AG04450 (cell line): ENCODE measurements at regions not wholly inside any gene's neighbourhood (a gene's known extent, or its start where the extent isn't known, plus 50 kb on each side); places are given as distances from the start of the nearest gene placed in this dataset.
"Not testable (repeated sequence)": the region's sequence is repeated elsewhere in the genome, so short reads cannot be mapped to it uniquely, and the experiment has no call there.

Experiments used
- CTCF ChIA-PET: fragments of 300-600, 350-600 bp; formaldehyde crosslinking; extraction: SDS; loops from one replicate; lab custom pipeline; 2022; ENCODE audit warnings: antibody characterized with exemption, inconsistent platforms; lab: Charles Lee
- POLR2A ChIA-PET: fragments of 350-600 bp; formaldehyde crosslinking; extraction: SDS; loops from one replicate; lab custom pipeline; 2021; ENCODE audit warnings: antibody characterized with exemption, inconsistent platforms; lab: Yijun Ruan, JAX
- DNase-seq: peaks from one replicate; pipeline ENCODE4 v3.0.0-alpha.2; 2011; ENCODE audit warnings: low read depth, low spot score
- H3K27ac ChIP-seq: one replicate; pipeline ENCODE4 v1.5.1; 2012; ENCODE audit warnings: low read depth, low read length, control low read depth
- H3K27me3 ChIP-seq: one replicate; pipeline ENCODE4 v1.6.0; 2012; ENCODE audit warnings: low read length; ENCODE audit not compliant: control insufficient read depth, insufficient read depth
- H3K4me3 ChIP-seq: 2 replicates; pipeline ENCODE4 v1.5.1; 2011; ENCODE audit warnings: mild to moderate bottlenecking, low read depth, low read length, control low read depth
- H3K9me3 ChIP-seq: 2 replicates; pipeline ENCODE4 v1.5.1; 2012; ENCODE audit warnings: low read length; ENCODE audit not compliant: control insufficient read depth, insufficient read depth
- CTCF ChIP-seq: IDR thresholded peaks from 2 replicates; pipeline ENCODE4 v1.5.1; 2011; ENCODE audit warnings: low read depth, low read length, control low read depth, inconsistent platforms

DNA sequence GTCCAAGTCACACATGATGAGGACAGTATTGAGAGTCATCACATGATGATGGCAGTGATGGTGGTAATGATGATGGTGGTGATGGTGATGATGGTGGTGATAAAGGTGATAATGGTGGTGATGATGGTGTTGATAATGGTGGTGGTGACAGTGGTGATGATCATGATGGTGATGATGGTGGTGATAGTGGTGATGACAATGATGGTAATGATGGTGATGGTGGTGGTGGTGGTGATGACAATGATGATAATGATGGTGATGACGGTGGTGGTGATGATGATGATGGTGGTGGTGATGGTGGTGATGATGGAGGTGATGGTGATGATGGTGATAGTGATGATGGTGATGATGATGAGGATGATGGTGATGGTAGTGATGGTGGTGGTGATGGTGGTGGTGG lies 190.2 kb upstream of the ZNF469 start:
- no peak for DNase-seq
- no peak for TF ChIP-seq CTCF
- no peaks in the 10 kb centered on the region for H3K27me3 ChIP-seq
- no peak overlapping the region for H3K27ac ChIP-seq
- CTCF ChIA-PET, result no interaction called here
- POLR2A ChIA-PET, result no interaction called here
- peaks cover 21% of the 10 kb centered on the region for H3K9me3 ChIP-seq
- no peak overlapping the region for H3K4me3 ChIP-seq

DNA sequence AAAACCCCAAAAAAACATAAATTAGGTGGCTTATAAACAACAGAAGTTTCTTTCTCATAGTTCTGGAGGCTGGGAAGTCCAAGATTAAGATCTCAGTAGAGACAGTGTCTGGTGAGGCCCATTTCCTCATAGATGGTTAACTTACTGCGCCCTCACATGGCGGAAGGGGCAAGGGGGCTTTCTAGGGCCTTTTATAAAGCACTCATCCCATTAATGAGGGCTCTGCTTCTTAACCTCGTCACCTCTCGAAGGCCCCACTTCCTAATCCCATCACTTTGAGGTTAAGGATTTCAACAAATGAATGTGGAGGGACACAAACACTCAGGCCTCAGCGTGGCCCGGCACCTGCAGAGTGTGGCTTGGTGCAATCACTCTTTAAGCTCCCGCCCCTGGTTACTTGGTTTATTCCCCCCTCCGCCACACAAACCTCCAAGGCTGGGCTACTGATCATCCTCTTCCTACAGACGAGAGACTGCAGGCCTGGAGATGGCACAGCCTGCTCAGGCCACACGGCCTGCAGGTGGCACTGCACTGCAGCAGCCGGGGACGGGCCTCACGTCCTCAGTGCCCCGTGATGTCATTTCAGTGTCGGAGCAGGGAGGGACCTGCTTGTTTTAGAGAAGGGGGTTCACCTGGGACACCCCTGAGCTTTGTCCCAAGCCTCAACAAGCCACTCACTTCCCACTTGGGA lies 188.9 kb upstream of the ZNF469 start:
- H3K27me3 ChIP-seq, CTCF ChIA-PET, POLR2A ChIA-PET, DNase-seq, H3K4me3 ChIP-seq, H3K27ac ChIP-seq: not testable (repeated sequence)
- TF ChIP-seq CTCF, result peak; percentile 44
- peaks cover 16% of the 10 kb centered on the region for H3K9me3 ChIP-seq

GRCh38 chr16:88194397-88195268 lies 188.1 kb upstream of the ZNF469 start:
- TF ChIP-seq CTCF, result no peak
- Histone ChIP-seq H3K4me3 (no peak overlapping the region), H3K27ac (no peak overlapping the region), H3K27me3 (no peaks in the 10 kb centered on the region), H3K9me3 (peaks cover 11% of the 10 kb centered on the region; the same call in 1 of the 2 replicates)
- POLR2A ChIA-PET, result interaction anchor here (0.6 kb wide), 1 partner anchor 39 kb away, joined by 3 read pairs; no protein-coding TSS in a partner anchor
- no peak for DNase-seq
- CTCF ChIA-PET, result no interaction called here

- CTCF ChIA-PET, result no interaction called here
- no peaks in the 10 kb centered on the region for H3K27me3 ChIP-seq
- H3K27ac ChIP-seq, result no peak overlapping the region
- POLR2A ChIA-PET, result interaction anchor here (1.1 kb wide), 1 partner anchor 111 kb away, joined by 3 read pairs; no protein-coding TSS in a partner anchor
- peaks cover 11% of the 10 kb centered on the region; the same call in 1 of the 2 replicates for H3K9me3 ChIP-seq
- no peak for TF ChIP-seq CTCF
- H3K4me3 ChIP-seq, result no peak overlapping the region
- DNase-seq, result no peak
These were observed 187.5 kb upstream of the ZNF469 start for GRCh38 chr16:88195269-88195705.
